HG03432 (cell line): ENCODE measurements at regions not wholly inside any gene's neighbourhood (a gene's known extent, or its start where the extent isn't known, plus 50 kb on each side); places are given as distances from the start of the nearest gene placed in this dataset.
"Not testable (repeated sequence)": the region's sequence is repeated elsewhere in the genome, so short reads cannot be mapped to it uniquely, and the experiment has no call there.

ENCODE experiments used
- ATAC-seq: cut with Tn5 transposase; IDR thresholded peaks from one replicate; pipeline ENCODE4 v1.9.1; 2021; ENCODE audit warnings: mild to moderate bottlenecking, moderate library complexity; ENCODE audit not compliant: unreplicated experiment

GRCh38 chr6:20340068-20340848 lies 61.4 kb upstream of the E2F3 start:
- no peak for ATAC-seq

DNA sequence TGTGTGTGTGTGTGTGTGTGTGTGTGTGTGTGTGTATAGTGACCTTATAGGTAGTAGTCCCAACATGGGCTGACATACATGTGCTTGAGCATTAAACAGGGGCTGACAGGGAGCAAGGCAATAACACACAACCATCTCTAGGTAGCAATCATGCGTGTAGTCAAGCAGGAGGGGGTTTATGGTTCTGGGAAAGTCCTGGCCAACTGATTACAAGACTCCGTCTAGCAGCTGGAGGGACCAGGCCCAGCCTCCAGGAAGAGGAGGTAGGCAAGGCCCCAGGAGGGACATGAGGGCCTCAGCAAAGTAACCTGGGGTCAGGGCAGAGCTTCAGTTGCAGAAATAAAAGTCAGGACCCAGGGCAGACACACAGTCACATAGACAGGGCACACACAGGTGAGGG lies 60.6 kb upstream of the E2F3 start:
- ATAC-seq, result no peak

DNA sequence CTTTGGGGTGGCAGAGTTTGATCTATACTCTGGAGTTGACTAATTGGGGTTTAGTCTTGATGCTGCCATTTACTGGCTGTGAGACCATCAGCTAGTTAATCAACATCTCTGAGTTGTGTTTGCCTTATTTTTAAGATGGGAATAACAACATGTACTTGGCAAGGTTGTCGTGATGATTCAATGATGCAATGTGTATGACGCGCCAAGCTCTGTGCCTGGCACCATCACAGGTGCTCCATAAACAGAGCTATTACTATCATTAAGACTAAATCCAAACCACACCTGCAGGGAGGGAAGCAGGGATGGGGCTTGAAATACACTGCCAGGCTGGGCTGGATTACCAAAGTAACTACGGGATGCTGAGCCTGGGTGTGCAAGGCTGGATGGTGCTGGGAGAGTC lies 60.1 kb upstream of the E2F3 start:
- ATAC-seq, result no peak

- ATAC-seq, result not testable (repeated sequence)
Measured at GRCh38 chr6:20346948-20347347, 54.7 kb upstream of the E2F3 start.

- no peak for ATAC-seq
Measured at GRCh38 chr6:20348041-20348440, 53.6 kb upstream of the E2F3 start.

- ATAC-seq, result peak; percentile 73
Measured at GRCh38 chr6:20349225-20349624, 52.5 kb upstream of the E2F3 start.

GRCh38 chr6:20350215-20350614 lies 51.5 kb upstream of the E2F3 start:
- ATAC-seq, result no peak

GRCh38 chr6:20351534-20351933 lies 50.1 kb upstream of the E2F3 start:
- no peak for ATAC-seq
